ENCODE measurements at regions not wholly inside any gene's neighbourhood (a gene's known extent, or its start where the extent isn't known, plus 50 kb on each side); places are given as distances from the start of the nearest gene placed in this dataset.
"Not testable (repeated sequence)": the region's sequence is repeated elsewhere in the genome, so short reads cannot be mapped to it uniquely, and the experiment has no call there.

DNA sequence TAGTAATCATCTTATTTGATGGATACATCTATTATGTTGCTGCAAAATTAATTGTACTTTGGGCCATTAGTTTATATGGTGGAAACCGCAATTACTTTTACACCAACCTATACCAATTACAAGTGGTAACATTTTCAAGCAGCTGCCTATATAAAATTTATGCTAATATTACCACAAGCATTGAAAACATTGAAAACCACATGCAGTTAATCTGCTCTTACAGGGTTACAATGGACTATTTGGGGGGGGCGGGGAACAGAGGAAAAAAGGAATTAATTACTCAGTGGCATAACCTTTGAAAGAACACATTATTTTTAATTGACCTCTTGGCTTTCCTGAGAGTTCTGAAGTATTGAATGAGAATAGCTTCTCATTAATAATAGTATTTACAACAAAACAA is 1793.2 kb downstream of the NCAM2 start:
- DNase-seq (ENCODE audit: low read depth): no peak

DNA sequence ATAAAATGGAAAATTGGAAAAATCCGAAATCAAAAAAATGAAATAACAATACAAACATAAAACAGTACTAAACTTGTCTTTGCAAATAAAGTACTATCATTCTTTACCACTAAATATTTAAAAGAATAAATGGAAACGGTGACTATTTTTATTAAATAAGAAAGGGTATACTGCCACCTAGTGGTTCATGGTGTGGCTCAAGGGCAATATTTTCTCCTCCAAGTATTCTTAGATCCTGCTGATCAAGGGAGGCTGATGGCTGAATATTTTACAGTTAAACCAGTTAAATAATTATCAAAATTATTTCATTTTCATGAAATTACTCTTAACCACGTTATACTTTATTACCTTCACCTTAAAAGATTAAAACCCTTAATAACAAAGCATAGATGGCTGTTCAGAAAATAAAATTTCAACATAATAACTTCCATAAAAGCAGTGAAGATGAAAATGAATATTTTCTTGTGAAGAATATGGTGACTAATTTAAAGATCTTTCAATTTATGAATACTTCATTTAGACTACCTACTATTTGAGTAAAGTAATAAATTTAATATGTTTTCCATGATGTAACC is 1793.9 kb downstream of the NCAM2 start:
- DNase-seq (ENCODE audit: low read depth): peak; percentile 4

DNA sequence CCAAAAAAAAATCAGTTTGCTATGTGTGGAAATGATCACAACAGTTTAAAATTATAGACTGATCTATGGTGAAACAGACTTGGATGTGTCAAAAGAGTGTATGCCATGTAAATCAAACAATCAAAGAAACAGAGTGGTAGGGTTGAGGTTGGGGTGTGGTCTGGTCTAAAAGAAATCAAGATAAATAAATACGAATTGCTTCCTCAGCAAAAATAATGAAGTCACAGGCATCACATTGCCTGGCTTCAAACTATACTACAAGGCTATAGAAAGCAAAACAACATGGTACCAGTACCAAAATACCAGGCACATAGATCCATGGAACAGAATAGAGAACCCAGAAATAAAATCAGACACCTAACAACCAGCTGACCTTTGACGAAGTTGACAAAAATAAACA is 1796.9 kb downstream of the NCAM2 start:
- DNase-seq (ENCODE audit: low read depth): no peak

DNA sequence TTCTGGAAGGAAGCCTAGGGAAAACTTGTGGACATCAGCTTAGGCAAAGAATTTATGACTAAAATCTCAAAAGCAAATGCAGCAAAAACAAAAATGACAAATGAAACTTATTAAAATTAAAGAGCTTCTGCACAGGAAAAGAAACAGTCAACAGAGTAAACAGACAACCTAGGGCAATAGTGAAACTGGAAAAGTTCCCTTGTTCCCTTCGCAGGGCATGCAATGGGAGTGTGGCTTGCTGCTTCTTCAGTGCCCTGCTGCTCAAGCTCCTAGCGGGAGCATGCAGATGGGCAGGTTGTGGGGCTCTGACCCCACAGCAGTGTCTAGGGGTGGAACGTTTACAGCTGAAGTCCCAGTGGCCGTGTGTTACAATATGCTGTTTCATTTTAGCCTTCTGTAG is 1797.4 kb downstream of the NCAM2 start:
- DNase-seq (ENCODE audit: low read depth): no peak

DNA sequence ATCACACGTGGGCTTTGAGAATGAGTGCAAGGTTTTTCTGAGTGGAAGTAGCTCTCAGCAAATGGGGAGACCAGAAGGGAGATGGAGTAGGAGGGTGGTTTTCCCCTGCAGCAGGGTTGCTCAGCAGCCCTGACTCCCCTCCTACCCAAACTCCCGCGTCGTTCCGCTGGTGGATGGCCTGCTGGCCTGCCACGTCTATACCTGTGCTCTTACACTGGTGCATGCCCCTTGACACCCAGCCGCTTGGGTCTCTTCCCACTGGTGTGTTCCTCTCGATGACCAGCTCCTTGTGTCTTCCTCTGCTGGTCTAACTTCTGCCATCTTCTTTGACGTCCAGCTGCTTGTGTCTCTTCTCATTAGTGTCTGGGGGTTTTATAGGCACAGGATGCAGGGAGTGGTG is 1797.9 kb downstream of the NCAM2 start:
- DNase-seq (ENCODE audit: low read depth): no peak

DNA sequence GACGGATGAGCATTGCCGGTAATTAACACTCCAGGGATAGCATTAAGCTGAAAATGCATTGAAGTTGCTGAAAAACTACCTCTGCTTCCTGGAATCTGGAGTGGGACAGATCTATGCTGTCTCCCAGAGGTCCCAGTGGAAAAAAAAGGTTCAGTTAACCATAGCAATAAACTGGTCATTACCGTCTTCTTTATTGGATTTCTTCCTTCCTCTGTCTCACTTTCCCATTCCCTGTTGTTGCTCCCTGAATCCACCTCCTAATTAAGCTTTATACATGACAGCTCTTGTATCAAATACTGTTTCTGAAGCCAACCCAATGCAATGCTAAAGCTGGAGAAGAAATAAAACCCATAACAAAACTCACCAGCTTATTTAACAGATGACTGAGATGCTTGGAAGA is 1805.9 kb downstream of the NCAM2 start:
- DNase-seq (ENCODE audit: low read depth): no peak

DNA sequence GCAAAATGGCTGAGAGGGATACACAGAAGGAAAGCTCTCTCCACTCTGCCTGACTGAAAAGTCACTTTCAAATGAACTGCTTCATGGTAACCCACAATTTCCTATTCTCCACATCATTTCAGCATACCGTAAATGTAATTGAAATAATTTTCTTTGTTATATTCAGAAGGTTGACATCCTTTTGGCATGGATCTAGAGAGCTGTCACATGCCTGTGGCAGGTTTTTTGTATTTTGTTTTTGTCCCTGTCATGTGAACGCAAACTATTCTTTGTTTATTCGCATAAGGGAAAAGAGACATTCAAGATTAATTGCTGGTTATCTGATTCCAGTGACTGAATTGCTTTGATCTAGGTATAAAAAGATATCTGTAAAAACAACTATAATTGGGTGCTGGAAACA is 1808.1 kb downstream of the NCAM2 start:
- no peak for DNase-seq (ENCODE audit: low read depth)

DNA sequence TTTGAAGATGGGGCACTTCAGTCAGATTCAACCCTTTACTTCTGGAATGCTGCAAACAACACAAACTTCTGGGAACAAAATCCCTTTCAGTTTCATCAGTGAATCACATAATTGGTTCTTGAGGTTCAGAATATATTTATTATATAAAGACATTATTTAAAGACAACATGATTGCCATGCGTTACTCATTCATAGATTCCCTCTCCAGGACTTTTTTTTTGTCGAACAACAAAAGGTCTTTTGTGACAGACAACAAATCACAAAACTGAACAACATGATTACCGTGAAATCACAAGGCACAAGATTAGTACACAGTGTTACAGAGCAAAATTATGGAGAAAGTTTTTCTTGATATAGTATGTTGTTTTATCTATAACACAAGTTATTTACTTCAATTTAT is 1815.0 kb downstream of the NCAM2 start:
- no peak for DNase-seq (ENCODE audit: low read depth)

DNA sequence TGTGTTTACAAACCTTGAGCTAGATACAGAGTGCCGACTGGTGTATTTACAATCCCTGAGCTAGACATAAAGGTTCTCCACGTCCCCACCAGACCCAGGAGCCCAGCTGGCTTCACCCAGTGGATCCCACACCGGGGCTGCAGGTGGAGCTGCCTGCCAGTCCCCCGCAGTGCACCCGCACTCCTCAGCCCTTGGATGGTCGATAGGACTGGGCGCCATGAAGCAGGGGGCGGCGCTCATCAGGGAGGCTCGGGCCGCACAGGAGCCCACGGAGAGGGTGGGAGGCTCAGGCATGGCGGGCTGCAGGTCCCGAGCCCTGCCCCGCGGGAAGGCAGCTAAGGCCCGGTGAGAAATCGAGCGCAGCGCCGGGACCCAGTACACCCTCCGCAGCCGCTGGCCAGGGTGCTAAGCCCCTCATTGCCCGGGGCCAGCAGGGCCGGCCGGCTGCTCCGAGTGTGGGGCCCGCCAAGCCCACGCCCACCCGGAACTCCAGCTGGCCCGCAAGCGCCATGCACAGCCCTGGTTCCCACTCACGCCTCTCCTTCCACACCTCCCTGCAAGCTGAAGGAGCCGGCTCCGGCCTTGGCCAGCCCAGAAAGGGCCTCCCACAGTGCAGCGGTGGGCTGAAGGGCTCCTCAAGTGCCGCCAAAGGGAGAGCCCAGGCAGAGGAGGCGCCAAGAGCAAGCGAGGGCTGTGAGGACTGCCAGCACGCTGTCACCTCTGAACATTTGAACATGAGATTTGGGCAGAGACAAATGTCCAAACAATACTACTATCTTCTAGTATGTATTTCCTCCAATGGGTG is 1820.7 kb downstream of the NCAM2 start:
- not testable (repeated sequence) for DNase-seq (ENCODE audit: low read depth)

DNA sequence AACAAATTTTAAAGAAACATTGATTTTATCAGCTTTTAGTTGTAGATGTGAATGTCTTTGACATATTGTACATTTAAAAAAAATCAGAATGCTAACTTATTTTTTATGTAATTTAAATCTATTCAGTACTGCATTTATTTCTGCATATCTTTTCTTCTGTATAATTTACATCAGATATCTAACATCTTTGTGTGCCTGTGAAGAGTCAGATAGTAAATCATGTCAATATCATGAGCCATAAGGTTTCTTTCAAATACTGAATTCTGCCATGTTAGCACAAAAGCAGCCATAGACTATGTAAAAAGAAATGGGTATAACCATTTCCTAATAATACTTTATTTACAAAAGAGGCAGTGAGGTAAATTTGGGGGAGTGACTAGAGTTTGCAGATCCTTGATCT is 1829.2 kb downstream of the NCAM2 start:
- DNase-seq (ENCODE audit: low read depth): no peak

DNA sequence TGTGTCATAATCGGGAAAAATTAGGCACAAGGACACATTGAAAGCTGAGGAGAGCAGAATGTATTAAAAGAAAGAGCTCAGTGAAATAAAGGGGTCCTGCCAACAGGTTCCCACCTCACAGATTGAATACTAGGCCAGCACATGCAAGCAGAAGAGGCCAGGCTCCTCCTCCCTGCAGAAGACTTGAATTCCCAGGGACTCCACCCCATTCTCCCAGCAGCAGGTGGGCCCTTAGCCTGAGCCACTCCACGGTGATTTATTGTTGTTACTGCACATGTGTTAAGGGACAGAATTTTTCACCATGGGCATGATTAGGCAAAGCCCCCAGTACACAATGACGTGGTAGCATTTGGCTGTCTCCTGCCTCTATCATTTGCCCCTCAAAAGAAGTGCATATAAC is 1844.7 kb downstream of the NCAM2 start:
- no peak for DNase-seq (ENCODE audit: low read depth)

DNA sequence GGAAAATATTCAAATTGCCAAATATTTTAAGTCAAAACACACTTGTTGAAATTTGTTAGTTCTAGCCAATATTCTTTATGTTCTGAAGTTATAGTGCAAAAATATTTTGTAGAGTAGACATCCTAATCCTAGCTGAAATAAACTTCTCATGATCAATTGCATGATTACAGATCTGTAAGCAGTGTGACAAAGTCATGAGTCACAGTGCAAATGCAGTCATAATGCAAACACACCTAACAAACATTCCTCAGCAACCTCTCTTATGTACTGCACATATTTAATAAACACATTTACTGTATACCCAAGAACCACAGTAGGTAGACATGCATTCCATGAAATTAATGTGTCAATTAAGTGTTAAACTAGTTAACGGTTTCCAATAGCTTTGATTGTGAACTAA is 1857.4 kb downstream of the NCAM2 start:
- DNase-seq (ENCODE audit: low read depth): no peak

DNA sequence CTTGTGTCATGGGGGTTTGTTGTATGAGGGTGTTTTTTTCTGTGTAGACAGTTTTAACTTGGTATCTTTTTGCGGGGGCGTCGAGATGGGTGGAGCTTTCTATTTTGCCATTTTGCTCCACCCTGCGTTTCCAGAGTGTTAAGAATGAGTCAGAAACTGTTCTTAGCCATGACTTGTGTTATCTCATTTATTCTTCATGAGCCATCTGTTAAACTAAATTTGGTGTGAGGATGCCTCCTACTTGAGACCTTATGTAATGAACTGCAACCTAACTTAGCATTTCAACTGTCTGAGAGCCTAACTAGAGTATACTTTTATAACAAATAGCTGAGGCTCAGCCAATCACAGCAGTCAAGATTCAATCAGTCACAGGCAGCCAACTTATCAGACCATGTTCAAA is 1873.5 kb downstream of the NCAM2 start:
- no peak for DNase-seq (ENCODE audit: low read depth)

DNA sequence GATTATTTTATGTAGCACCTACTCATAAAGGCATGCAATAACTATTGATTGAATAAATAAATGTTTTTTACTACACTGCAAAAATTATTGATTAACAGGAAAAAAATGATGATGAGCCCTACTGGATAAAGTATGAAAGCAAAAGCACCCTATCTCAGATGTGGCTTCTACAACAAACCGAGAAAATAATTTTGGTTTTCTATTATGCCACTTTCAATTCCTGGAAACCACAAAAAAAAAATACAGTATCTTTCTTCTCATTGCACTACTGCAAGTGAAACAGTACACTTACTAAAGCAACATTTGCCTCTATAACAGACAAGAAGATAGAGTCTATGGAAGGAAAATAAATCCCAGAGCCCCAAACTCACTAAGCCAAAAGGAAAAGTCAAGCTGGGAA is 1882.4 kb downstream of the NCAM2 start:
- no peak for DNase-seq (ENCODE audit: low read depth)

DNA sequence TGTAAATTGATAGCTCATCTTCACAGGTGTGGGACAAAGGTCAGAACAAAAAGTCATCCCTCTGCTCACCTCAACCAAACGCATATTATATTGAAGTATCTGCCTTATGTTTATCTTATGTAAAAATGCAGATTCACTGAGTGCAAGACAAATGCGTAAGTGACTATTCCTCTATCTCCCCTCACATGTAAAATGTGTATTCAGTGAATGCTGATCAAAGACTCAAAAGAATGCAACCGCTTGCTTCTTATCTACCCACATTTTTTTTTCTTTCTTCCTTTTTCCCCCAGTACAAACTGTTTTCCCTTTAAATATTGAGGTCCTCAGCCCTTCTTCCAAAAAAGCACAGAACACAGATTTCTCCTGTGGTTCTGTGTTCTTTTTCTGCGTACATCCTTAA is 1882.9 kb downstream of the NCAM2 start:
- DNase-seq (ENCODE audit: low read depth): no peak

DNA sequence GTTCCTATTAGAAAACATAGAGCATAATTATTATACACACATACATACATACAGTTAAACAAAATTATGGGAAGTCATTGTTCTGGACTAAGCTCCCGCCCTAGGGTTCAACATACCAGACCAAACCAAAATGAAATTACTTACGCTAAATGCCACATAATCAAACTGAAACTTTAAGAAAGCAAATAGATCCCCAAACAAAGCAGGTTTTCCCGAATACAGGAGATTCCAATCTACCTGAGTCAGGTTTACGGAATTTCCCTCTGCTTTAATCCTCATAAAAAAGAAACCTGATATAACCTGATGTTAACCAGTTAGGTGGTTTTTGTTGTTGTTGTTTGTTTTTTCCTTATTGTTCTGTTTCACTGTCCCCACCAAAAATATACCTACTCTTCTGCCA is 1886.9 kb downstream of the NCAM2 start:
- DNase-seq (ENCODE audit: low read depth): no peak

DNA sequence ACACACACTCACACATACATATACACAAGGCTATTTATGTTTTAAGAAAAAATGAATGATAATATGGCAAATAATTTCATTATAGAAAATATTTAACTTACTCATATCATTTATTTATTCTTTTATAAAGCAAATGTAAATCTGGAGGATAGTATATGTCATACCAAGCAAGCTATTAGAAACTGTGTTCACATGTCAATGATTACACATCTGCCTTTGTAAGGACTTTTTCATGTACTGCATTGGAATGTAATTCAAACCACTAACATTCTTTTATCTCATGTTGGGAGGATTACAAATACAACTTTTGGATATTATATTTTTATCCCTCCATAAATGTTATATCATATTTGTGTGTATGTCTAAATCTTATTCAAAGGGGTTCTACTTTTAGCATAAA is 1887.4 kb downstream of the NCAM2 start:
- DNase-seq (ENCODE audit: low read depth): no peak

DNA sequence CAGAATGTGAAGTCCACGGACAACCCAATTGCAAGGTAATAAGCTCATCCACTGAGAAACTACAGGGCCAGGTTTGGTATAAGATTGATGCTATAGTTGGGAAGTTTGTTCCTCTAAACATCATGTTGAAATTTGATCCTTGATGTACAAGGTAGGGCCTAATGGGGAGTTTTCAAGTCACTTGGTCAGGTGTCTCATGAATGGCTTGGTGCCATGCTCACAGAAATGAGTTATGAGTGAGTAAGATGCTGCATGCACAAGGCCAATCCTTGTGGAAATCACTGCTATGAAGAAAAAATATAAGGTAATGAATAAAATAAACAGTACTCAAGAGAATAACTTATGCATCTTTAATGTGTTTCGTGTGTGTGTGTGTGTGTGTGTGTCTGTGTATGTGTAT is 1891.2 kb downstream of the NCAM2 start:
- no peak for DNase-seq (ENCODE audit: low read depth)

DNA sequence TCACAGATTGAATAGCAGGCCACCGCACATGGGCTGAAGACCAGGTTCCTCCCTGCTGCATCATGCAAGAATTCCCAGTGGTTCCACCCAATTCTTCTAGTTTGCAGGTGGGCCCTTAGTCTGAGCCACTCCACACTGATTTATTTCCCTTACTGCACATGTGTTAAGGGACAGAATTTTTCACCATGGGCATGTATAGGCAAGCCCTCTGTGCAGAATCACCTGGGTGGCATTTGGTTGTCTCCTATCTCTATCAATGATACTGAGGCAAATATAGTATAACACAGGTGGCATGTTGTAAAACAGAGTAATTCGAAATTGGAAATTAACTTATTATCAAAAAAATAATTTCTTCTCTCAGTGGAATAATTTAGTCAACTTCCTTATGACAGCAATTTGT is 1892.4 kb downstream of the NCAM2 start:
- no peak for DNase-seq (ENCODE audit: low read depth)

DNA sequence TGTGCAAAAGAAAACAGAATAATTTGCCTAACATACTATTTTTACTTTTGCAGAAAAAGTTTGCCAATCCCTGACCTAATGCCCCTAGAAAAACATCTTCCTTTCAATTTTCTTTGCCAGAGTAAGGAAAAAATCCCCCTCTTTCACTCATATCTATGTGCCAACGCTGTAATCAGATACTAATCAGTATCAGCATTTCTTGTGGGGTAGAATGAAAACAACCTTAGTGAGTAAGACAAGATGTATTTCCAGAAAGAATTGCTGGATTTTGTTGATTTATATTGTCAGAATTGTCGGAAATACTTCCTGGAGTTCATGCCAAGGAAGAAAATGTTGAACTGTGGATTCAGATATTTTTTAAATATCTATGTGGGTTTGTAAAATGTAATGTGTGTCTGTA is 1893.8 kb downstream of the NCAM2 start:
- DNase-seq (ENCODE audit: low read depth): no peak

DNA sequence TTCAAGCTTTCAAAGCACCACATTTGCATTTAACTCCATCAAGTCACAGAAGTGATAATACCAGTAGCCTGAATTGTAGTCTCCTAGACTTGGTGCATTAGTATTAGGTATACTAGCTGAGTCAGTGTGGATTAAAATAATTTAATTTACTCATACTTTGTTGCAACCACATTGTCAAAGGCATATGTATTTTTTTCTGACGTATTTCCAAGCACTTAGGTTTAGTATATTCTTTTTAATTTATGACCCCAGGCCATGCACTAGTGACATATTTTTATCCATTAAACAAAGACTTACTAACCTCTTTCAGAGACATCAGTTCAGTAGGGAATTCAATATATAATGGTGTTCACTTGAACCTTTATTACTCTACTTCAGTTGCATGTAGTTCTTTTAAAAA is 1894.5 kb downstream of the NCAM2 start:
- DNase-seq (ENCODE audit: low read depth): no peak

DNA sequence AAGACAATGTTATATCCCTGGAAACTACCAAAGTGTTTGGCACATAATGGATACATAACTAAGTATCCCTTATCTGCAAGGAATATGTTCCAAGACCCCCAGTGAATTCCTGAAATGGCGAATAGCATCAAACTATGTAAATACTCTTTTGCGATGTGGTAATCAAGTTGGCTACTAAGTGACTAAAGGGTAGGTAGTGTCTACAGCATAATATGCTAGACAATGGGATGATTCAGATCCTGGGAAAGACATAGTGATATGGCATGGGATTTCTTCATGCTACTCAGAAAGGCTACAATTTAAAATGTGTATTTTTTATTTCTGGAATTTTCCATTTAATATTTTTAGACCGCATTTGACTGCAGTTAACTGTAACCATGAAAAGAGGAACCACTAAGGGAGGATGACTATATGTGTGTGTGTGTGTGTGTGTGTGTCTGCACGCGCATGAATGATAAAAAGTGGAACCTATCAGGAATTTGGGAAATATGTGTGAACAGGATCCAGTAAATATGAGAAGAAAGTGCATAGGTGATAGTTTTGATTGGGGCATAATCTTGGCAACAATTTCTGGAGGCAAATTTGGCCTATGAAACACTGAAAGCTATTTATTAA is 1899.9 kb downstream of the NCAM2 start:
- no peak for DNase-seq (ENCODE audit: low read depth)

DNA sequence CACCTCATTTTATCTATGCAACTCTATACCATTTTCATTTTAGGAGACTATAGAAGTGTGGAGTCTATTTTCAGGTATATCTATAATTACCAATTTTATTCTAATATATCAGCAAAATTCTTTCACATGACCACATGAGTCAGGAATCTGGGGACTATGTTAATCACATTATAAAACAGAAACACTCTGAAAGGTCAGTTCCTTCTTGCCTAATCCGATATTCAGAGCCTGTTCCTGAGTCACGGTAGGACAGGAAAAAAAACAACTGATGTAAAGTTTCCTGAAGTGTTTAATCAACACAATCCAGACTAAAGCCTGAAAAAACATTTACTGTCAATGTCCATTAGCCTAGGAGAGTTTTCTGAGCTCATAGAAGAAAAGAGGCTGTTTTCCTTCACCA is 1902.3 kb downstream of the NCAM2 start:
- DNase-seq (ENCODE audit: low read depth): no peak

DNA sequence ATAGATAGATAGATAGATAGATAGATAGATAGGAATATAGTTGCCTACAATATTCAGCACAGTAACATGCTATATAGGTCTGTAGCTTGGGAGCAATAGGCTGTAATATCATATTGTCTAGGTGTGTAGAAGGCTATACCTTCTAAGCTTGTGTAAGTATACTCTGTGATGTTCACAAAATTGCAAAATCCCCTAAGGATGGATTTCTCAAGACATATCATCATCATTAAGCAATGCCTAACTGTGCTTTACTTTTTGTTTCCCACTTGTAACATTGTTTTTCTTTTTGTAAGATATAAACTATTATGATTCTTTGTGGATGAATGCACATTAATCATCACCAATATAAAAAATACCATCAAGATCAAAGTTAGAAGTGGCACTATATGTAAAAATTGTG is 1905.6 kb downstream of the NCAM2 start:
- no peak for DNase-seq (ENCODE audit: low read depth)
